ENCODE measurements at regions not wholly inside any gene's neighbourhood (a gene's known extent, or its start where the extent isn't known, plus 50 kb on each side); places are given as distances from the start of the nearest gene placed in this dataset.

DNA sequence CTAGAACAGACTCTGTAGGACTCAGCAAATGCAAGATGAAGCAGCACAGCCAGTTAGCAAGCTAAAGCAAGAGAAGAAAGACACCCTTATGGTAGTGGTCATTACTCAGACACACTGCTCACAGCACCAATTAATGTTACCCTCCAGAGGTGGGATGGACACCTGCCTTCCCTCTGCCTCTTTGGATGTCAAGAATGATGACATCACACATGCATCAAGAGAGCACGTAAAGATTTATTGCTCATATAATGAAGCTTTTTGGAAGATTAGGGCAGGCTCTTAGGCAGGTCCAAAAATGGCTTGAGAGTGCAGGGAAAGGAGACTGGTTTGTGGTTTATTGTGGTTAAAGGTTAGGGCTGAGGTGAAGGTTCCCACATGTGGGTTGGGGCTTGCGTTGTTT lies 137.0 kb downstream of the PRDM13 start:
- Histone ChIP-seq H3K4me1 (ENCODE audit: insufficient read depth, low read length) (no peaks in the 10 kb centered on the region), H3K36me3 (ENCODE audit: insufficient read depth, low read depth, low read length) (no peaks in the 10 kb centered on the region), H3K9me3 (ENCODE audit: insufficient read depth, low read depth, low read length) (no peaks in the 10 kb centered on the region), H3K27ac (ENCODE audit: low read length) (no peak overlapping the region), H3K9ac (ENCODE audit: low read depth, low read length) (no peak overlapping the region), H3K4me3 (ENCODE audit: low read length) (no peak overlapping the region), H3K27me3 (ENCODE audit: insufficient read depth, low read length) (peaks cover 7% of the 10 kb centered on the region; the same call in 1 of the 2 replicates)

DNA sequence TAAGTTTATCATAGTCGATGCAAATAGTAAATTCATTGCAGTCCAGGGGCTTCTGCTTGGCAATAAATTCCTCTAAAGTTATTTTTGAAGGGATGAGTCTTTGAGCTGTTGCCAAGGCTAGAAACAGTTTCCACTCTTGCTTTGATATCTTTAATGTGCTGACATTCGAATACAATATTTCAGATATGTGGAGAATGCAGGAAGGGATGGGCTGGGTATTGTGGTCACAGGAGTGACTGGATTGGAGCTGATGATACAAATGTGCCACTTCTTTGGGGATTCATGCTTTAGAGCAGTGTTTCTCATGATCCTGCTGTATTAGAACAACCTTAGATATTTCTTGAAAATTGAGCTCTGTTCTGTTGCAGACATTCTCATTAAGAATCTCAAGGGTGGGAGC lies 139.0 kb downstream of the PRDM13 start:
- Histone ChIP-seq H3K4me3 (ENCODE audit: low read length) (no peak overlapping the region), H3K36me3 (ENCODE audit: insufficient read depth, low read depth, low read length) (no peaks in the 10 kb centered on the region), H3K27me3 (ENCODE audit: insufficient read depth, low read length) (no peaks in the 10 kb centered on the region; the same call in 1 of the 2 replicates), H3K9me3 (ENCODE audit: insufficient read depth, low read depth, low read length) (no peaks in the 10 kb centered on the region), H3K9ac (ENCODE audit: low read depth, low read length) (no peak overlapping the region), H3K27ac (ENCODE audit: low read length) (no peak overlapping the region), H3K4me1 (ENCODE audit: insufficient read depth, low read length) (no peaks in the 10 kb centered on the region)

GRCh38 chr6:99746261-99746895 lies 139.7 kb downstream of the PRDM13 start:
- Histone ChIP-seq H3K27me3 (ENCODE audit: insufficient read depth, low read length) (no peaks in the 10 kb centered on the region; the same call in 1 of the 2 replicates), H3K27ac (ENCODE audit: low read length) (no peak overlapping the region), H3K9ac (ENCODE audit: low read depth, low read length) (no peak overlapping the region), H3K4me3 (ENCODE audit: low read length) (no peak overlapping the region), H3K36me3 (ENCODE audit: insufficient read depth, low read depth, low read length) (no peaks in the 10 kb centered on the region), H3K4me1 (ENCODE audit: insufficient read depth, low read length) (no peaks in the 10 kb centered on the region), H3K9me3 (ENCODE audit: insufficient read depth, low read depth, low read length) (no peaks in the 10 kb centered on the region)

DNA sequence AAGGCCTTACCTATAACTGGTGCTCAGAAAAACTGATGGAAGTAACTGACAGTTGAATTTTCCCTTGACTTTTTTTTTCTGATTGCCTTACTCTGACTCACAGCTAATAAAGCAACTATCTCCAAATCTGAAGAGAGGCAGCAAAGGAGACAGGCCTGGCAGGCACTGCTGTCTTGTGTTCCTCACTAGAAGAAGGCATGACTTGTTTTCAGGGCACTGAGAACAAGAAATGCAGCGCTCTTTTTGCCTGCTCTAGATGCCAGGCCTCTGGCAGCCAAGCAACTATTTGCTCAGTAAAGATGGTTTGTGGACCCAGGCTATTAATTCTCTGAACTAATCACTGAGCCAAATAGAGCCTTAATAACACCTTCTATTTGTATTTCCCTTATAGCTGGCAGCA lies 155.1 kb downstream of the PRDM13 start:
- no peaks in the 10 kb centered on the region for H3K4me1 ChIP-seq (ENCODE audit: insufficient read depth, low read length)
- H3K9me3 ChIP-seq (ENCODE audit: insufficient read depth, low read depth, low read length), result no peaks in the 10 kb centered on the region
- no peak overlapping the region for H3K9ac ChIP-seq (ENCODE audit: low read depth, low read length)
- no peak overlapping the region for H3K4me3 ChIP-seq (ENCODE audit: low read length)
- H3K27ac ChIP-seq (ENCODE audit: low read length), result no peak overlapping the region
- no peaks in the 10 kb centered on the region for H3K27me3 ChIP-seq (ENCODE audit: insufficient read depth, low read length)
- H3K36me3 ChIP-seq (ENCODE audit: insufficient read depth, low read depth, low read length), result no peaks in the 10 kb centered on the region

DNA sequence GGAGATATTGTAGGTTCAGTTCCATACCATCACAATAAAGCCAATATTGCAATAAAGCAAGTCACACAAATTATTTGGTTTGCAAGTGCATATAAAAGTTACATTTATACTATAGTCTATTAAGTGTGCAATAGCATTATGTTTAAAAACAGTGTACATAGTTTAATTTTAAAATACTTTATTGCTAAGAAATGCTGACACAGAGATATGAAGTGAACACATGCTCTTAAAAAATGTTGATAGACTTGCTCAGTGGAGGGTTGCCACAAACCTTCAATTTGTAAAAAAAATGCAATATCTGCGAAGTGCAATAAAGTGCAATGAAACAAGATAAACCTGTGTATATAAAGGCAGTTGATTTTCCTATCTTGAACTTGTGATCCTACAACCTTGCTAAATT lies 161.5 kb downstream of the PRDM13 start:
- Histone ChIP-seq H3K9ac (ENCODE audit: low read depth, low read length) (no peak overlapping the region), H3K36me3 (ENCODE audit: insufficient read depth, low read depth, low read length) (no peaks in the 10 kb centered on the region), H3K9me3 (ENCODE audit: insufficient read depth, low read depth, low read length) (no peaks in the 10 kb centered on the region), H3K4me3 (ENCODE audit: low read length) (no peak overlapping the region), H3K27me3 (ENCODE audit: insufficient read depth, low read length) (no peaks in the 10 kb centered on the region), H3K4me1 (ENCODE audit: insufficient read depth, low read length) (no peaks in the 10 kb centered on the region), H3K27ac (ENCODE audit: low read length) (no peak overlapping the region)

DNA sequence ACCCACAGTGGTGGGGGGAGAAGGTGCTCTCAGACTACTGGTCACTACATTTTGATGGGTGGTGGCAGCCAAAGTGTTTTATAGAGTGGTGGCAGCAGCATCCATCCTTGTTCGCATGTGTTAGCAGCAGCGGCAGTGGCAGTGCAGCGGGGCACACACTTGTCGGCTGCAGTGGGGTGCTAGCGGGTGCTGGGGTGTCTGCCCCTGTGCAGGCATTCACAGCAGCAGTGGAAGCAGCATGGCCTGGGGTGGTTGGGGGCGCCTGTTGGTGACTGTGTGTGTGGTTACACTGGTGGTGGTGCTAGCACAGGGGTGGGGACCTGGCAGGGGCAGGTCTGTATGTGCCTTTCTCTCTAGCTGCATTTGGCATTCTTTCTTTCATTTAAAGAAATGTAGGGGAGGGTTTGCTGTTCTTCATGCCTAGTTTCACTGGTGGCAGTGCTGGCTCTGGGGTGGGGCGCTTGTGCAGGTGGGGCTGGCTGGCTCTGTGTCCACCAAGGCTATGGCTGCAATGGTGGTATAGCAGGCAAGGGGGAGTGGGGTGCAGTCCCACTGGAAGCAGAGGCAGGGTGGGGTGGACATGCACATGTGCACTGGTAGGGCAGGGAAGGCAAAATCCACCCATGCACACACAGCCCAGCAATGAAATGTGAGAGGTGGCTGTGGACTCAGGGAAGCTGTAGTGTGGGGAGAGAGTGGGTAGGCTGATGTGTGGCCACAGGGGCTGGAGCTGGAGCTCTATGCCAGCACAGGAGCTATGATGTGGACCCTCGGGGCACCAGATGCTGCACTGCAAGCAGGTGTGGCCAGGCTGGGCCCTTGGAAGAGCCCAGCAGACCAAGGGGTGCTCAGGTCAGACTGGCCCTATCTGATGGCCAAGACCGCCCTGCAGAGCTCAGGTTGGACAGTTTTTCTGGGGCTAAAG lies 173.3 kb downstream of the PRDM13 start:
- H3K4me3 ChIP-seq (ENCODE audit: low read length), result no peak overlapping the region
- H3K9ac ChIP-seq (ENCODE audit: low read depth, low read length), result no peak overlapping the region
- no peaks in the 10 kb centered on the region for H3K9me3 ChIP-seq (ENCODE audit: insufficient read depth, low read depth, low read length)
- H3K27me3 ChIP-seq (ENCODE audit: insufficient read depth, low read length), result no peaks in the 10 kb centered on the region
- H3K4me1 ChIP-seq (ENCODE audit: insufficient read depth, low read length), result no peaks in the 10 kb centered on the region
- H3K36me3 ChIP-seq (ENCODE audit: insufficient read depth, low read depth, low read length), result no peaks in the 10 kb centered on the region
- no peak overlapping the region for H3K27ac ChIP-seq (ENCODE audit: low read length)

DNA sequence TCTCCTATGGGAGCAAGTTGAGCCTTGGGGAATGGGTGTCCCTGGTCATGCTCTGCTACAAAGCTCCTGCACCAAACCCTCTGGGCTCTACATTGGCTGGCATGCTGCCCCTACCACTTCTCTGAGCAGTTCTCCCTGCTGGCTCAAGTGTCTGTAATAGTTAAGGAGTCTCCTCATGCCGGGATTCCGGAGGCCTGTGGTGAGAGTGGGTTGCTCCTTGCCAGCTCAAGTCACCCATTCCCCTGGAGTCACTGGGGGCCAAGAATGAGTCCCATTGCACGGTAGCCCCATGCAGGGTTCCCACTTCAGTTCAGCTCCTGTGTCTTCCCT lies 173.9 kb downstream of the PRDM13 start:
- H3K4me1 ChIP-seq (ENCODE audit: insufficient read depth, low read length), result no peaks in the 10 kb centered on the region
- H3K9me3 ChIP-seq (ENCODE audit: insufficient read depth, low read depth, low read length), result no peaks in the 10 kb centered on the region
- no peak overlapping the region for H3K27ac ChIP-seq (ENCODE audit: low read length)
- H3K4me3 ChIP-seq (ENCODE audit: low read length), result no peak overlapping the region
- H3K27me3 ChIP-seq (ENCODE audit: insufficient read depth, low read length), result no peaks in the 10 kb centered on the region
- no peaks in the 10 kb centered on the region for H3K36me3 ChIP-seq (ENCODE audit: insufficient read depth, low read depth, low read length)
- no peak overlapping the region for H3K9ac ChIP-seq (ENCODE audit: low read depth, low read length)

GRCh38 chr6:99789767-99790166 lies 183.1 kb downstream of the PRDM13 start:
- no peaks in the 10 kb centered on the region for H3K9me3 ChIP-seq (ENCODE audit: insufficient read depth, low read depth, low read length)
- H3K9ac ChIP-seq (ENCODE audit: low read depth, low read length), result no peak overlapping the region
- no peaks in the 10 kb centered on the region for H3K27me3 ChIP-seq (ENCODE audit: insufficient read depth, low read length)
- no peaks in the 10 kb centered on the region for H3K36me3 ChIP-seq (ENCODE audit: insufficient read depth, low read depth, low read length)
- H3K4me3 ChIP-seq (ENCODE audit: low read length), result no peak overlapping the region
- H3K4me1 ChIP-seq (ENCODE audit: insufficient read depth, low read length), result no peaks in the 10 kb centered on the region
- H3K27ac ChIP-seq (ENCODE audit: low read length), result no peak overlapping the region

DNA sequence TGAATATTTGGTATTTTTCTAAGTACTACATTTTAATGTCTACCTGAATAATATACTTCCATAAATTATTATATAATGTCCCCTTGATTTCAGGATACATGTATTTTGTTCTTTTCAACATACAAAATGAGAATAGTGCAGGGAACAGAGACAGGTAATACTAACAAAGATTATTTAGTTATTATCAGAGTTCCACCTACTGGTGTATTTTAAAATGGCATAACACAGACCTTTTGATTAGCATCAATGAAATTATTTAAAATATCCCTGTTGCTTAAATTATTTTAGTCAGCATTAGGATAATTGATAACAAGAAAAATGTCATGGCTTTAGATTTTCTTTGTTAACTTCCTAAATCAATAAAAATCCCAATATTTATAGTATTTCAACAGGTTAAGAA lies 184.0 kb downstream of the PRDM13 start:
- Histone ChIP-seq H3K4me1 (ENCODE audit: insufficient read depth, low read length) (no peaks in the 10 kb centered on the region), H3K27ac (ENCODE audit: low read length) (no peak overlapping the region), H3K27me3 (ENCODE audit: insufficient read depth, low read length) (no peaks in the 10 kb centered on the region)

GRCh38 chr6:99801805-99802204 lies 192.2 kb downstream of the MCHR2 start:
- H3K27ac ChIP-seq (ENCODE audit: low read length), result no peak overlapping the region
- H3K27me3 ChIP-seq (ENCODE audit: insufficient read depth, low read length), result no peaks in the 10 kb centered on the region; the same call in 1 of the 2 replicates
- H3K4me1 ChIP-seq (ENCODE audit: insufficient read depth, low read length), result no peaks in the 10 kb centered on the region
- no peak overlapping the region for H3K9ac ChIP-seq (ENCODE audit: low read depth, low read length)
- H3K4me3 ChIP-seq (ENCODE audit: low read length), result no peak overlapping the region
- H3K9me3 ChIP-seq (ENCODE audit: insufficient read depth, low read depth, low read length), result no peaks in the 10 kb centered on the region
- H3K36me3 ChIP-seq (ENCODE audit: insufficient read depth, low read depth, low read length), result no peaks in the 10 kb centered on the region

More for the DNA sequence above, 184.0 kb downstream of the PRDM13 start:
- Histone ChIP-seq H3K36me3 (ENCODE audit: insufficient read depth, low read depth, low read length) (no peaks in the 10 kb centered on the region), H3K4me3 (ENCODE audit: low read length) (no peak overlapping the region), H3K9me3 (ENCODE audit: insufficient read depth, low read depth, low read length) (no peaks in the 10 kb centered on the region), H3K9ac (ENCODE audit: low read depth, low read length) (no peak overlapping the region)

DNA sequence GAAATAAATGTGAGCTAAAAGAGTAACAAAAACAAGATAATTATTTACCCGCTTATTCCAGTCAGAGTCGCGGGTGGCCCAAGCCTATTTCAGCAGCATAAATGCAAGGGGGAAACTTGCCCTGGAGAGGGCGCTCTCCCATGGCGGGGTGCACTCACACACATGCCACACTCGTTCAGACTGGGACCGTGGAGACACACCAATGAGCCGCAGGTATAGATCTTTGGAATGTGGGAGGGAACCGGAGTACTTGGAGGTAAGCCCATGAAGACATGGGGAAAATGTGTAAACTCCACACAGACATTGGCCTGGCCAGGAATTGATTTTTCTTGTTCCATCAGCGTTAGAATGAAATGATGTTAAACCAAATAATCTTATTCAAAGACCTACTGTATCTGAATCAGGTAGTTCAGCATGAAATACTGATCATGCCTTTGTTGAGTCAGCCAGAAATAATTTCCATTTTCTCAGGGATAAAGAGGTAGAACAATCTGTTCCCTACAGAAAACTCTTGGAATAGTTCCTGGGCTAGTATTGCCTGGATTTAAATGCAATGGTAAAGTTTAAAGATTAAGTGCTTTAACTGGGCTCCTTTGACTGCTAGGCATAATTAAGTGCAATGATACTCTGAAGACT lies 191.5 kb downstream of the MCHR2 start:
- no peaks in the 10 kb centered on the region; the same call in 1 of the 2 replicates for H3K27me3 ChIP-seq (ENCODE audit: insufficient read depth, low read length)
- H3K9ac ChIP-seq (ENCODE audit: low read depth, low read length), result no peak overlapping the region
- no peaks in the 10 kb centered on the region for H3K9me3 ChIP-seq (ENCODE audit: insufficient read depth, low read depth, low read length)
- no peak overlapping the region for H3K4me3 ChIP-seq (ENCODE audit: low read length)
- no peaks in the 10 kb centered on the region for H3K36me3 ChIP-seq (ENCODE audit: insufficient read depth, low read depth, low read length)
- no peak overlapping the region for H3K27ac ChIP-seq (ENCODE audit: low read length)
- H3K4me1 ChIP-seq (ENCODE audit: insufficient read depth, low read length), result no peaks in the 10 kb centered on the region

All from iPS-20b (cell line).